Stimulated activated naive B cell treated with anti-CD40 and anti-IgM and Interleukin-4, amounts not matched to agents 10 μg/mL and 1 μg/mL and 100 μg/mL, for 72 hours (primary cell): ENCODE measurements at regions not wholly inside any gene's neighbourhood (a gene's known extent, or its start where the extent isn't known, plus 50 kb on each side); places are given as distances from the start of the nearest gene placed in this dataset.
"Not testable (repeated sequence)": the region's sequence is repeated elsewhere in the genome, so short reads cannot be mapped to it uniquely, and the experiment has no call there.

Experiments
- ATAC-seq, 2 donors: fragments of 150-1000 bp; cut with Tn5 transposase; replicated peaks; 2 replicates each; pipeline ENCODE4 v1.10.0; 2021; ENCODE audit warnings: moderate library complexity in 1 of 2
- DNase-seq: peaks from one replicate; pipeline ENCODE4 v3.0.0; 2021
- H3K27ac Mint-ChIP-seq: one replicate; pipeline ENCODE4 v1.8.0; 2022; ENCODE audit warnings: mild to moderate bottlenecking, mixed read lengths
- H3K27me3 Mint-ChIP-seq, 2 donors: one replicate each; pipeline ENCODE4 v1.8.0; 2022; ENCODE audit warnings: mixed read lengths in 2 of 2
- H3K36me3 Mint-ChIP-seq, 2 donors: one replicate each; pipeline ENCODE4 v1.8.0; 2022; ENCODE audit warnings: mixed read lengths in 2 of 2, mild to moderate bottlenecking in 1 of 2
- H3K4me1 Mint-ChIP-seq, 2 donors: one replicate each; pipeline ENCODE4 v1.8.0; 2022; ENCODE audit warnings: mixed read lengths in 2 of 2, mild to moderate bottlenecking in 1 of 2
- H3K4me3 Mint-ChIP-seq, 2 donors: one replicate each; pipeline ENCODE4 v1.8.0; 2022; ENCODE audit warnings: mild to moderate bottlenecking in 2 of 2, mixed read lengths in 2 of 2, moderate library complexity in 1 of 2
- H3K9me3 Mint-ChIP-seq, 2 donors: one replicate each; pipeline ENCODE4 v1.8.0; 2022; ENCODE audit warnings: mixed read lengths in 2 of 2, mild to moderate bottlenecking in 1 of 2

DNA sequence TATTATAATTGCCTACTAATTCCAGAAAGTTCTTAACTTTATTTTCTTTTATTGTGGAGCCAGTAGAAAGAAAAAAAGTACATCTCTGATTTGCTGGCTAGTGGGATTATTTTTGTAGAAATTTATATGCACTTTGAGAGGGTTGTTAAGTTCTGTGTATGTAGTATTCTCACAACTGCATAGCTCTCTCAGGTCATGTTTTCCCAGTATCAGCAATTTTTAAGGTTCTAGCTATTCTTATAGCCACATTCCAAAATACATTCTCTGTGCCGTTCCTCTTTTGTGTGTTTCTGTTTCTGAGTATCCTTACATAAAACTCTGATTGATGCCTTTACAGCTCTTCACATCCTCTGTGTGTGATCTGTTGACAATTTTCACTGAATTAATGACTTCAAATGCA lies 199.3 kb upstream of the KYNU start:
- no peak overlapping the region for H3K27ac Mint-ChIP-seq
- H3K36me3 Mint-ChIP-seq: no peaks in the 10 kb centered on the region
- no peak overlapping the region for H3K4me3 Mint-ChIP-seq
- DNase-seq (no peak), ATAC-seq (no peak)
- no peaks in the 10 kb centered on the region for H3K4me1 Mint-ChIP-seq
- no peaks in the 10 kb centered on the region for H3K9me3 Mint-ChIP-seq
- no peaks in the 10 kb centered on the region for H3K27me3 Mint-ChIP-seq

DNA sequence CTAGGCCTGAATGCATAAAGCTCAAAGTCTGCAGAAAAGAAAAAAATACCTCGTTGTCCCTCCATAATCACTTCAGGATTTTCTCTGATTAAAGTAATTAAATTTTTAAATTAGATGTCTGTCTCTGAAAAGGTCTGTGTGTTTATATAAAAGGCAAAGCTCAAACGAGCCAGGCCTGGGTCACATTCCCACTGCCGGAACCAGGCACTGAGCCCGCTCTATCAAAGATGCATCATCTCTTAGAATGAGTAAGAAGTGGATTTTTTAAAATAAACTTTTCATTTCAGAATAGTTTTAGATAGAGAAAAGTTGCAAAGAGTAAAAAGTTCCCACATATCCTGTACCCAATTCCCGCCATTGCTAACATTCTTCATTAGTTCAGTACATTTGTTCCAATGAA lies 202.1 kb upstream of the KYNU start:
- Mint-ChIP-seq H3K4me3 (no peak overlapping the region), H3K36me3 (no peaks in the 10 kb centered on the region), H3K4me1 (no peaks in the 10 kb centered on the region), H3K9me3 (no peaks in the 10 kb centered on the region), H3K27me3 (no peaks in the 10 kb centered on the region), H3K27ac (no peak overlapping the region)
- DNase-seq: no peak
- no peak for ATAC-seq

DNA sequence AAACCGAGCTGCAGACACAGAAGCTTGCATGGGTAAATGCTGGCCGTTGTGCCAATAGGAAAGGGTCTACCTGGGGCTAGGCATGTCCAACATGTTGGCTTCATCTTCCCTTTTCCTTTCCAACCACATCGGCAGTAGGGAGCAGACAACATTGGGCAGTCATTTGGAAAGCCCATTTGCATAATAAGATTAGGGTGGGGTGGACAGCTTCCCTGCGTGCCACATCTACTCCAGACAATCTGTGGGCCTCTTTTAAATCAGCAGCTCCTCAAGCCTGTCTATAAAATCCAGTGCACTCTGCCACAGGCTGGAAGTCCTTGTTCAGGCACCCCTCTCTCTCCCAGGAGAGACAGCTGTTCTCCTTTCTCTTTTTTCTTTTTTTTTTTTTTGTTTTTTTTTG lies 203.6 kb upstream of the KYNU start:
- ATAC-seq: no peak
- DNase-seq: no peak
- Mint-ChIP-seq H3K36me3 (no peaks in the 10 kb centered on the region), H3K9me3 (no peaks in the 10 kb centered on the region), H3K27me3 (no peaks in the 10 kb centered on the region), H3K4me1 (no peaks in the 10 kb centered on the region), H3K4me3 (no peak overlapping the region), H3K27ac (no peak overlapping the region)

DNA sequence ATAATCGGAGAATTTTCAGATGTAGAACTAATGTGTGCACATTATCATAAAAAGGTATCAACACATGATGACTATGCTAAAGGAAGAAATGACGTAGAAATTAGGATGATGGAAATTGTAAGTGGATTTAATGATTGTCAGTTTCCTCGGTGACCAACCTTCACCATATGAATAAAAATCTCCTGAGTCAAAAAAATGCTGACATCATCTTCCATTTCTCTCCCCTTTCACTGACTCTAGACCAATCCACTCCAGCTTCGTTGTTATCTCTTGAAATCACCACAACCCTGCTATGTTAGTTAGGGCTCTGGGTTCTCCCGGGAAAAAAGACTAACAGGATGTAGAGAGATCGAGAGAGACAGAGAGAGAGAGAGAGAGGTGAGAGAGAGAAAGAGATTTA lies 204.8 kb upstream of the KYNU start:
- H3K36me3 Mint-ChIP-seq: no peaks in the 10 kb centered on the region
- no peak for ATAC-seq
- no peaks in the 10 kb centered on the region for H3K27me3 Mint-ChIP-seq
- H3K4me1 Mint-ChIP-seq: no peaks in the 10 kb centered on the region
- no peak overlapping the region for H3K4me3 Mint-ChIP-seq
- no peaks in the 10 kb centered on the region for H3K9me3 Mint-ChIP-seq
- DNase-seq: no peak
- no peak overlapping the region for H3K27ac Mint-ChIP-seq

DNA sequence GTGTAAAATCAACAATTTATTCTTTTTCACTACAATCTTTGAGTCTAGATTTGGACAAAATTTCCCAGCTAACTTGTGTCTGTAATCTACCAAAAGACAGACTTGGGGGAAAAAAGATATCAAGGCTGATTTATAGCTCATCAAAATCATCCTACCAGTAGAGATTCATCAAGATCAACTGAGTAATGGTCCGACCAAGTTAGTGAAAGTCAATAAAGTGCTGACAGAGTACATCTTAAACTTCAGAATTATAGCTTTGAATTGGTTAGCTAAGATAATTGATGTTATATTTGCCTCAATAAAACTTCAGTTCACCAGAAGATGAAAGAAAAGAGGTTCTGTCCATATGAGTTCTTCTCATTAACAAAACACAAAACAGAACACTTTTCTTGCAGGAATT lies 207.1 kb upstream of the KYNU start:
- no peak overlapping the region for H3K27ac Mint-ChIP-seq
- H3K4me1 Mint-ChIP-seq: no peaks in the 10 kb centered on the region
- no peaks in the 10 kb centered on the region for H3K27me3 Mint-ChIP-seq
- no peaks in the 10 kb centered on the region for H3K36me3 Mint-ChIP-seq
- ATAC-seq (no peak), DNase-seq (no peak)
- no peaks in the 10 kb centered on the region for H3K9me3 Mint-ChIP-seq
- H3K4me3 Mint-ChIP-seq: no peak overlapping the region

DNA sequence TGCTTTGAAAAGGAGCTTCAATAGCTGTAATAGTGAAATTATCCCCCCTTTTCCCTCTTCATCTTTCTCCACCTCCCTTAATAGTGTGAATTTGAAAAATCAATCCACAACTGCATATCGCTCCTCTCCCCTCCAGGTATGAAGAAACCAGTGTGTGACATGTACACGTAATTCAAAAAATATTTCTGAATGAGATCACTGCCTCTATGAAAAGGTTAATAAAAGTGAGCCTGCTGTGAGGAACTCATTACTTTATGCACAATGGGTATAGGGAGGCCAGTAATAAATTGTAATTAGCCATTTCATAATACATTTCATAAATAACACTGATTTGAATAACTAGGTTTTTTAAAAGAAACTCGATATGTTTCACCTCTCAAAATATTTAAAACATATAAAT lies 209.0 kb upstream of the KYNU start:
- H3K27ac Mint-ChIP-seq: no peak overlapping the region
- no peak for ATAC-seq

DNA sequence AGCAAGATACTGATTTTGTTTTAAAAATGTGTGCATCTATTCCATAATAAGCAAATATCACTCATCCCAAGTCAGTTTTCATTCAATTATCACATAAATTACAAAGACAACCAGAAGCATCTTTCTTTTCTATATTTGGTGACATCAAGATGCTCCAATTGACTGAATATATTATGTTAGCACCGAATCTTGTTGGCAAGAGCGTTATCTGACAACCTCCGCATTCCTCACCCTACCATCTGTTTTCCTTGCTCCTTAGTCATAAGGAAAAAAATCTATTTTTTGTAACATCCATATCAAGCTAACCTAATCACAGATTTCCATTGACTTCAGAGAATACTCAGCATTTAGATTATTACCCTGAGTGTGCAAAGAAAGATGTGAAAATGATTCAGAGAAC lies 212.2 kb upstream of the KYNU start:
- DNase-seq (no peak), ATAC-seq (no peak)
- H3K27me3 Mint-ChIP-seq: no peaks in the 10 kb centered on the region
- H3K4me3 Mint-ChIP-seq: no peak overlapping the region
- H3K4me1 Mint-ChIP-seq: no peaks in the 10 kb centered on the region
- H3K9me3 Mint-ChIP-seq: no peaks in the 10 kb centered on the region
- H3K36me3 Mint-ChIP-seq: no peaks in the 10 kb centered on the region
- H3K27ac Mint-ChIP-seq: no peak overlapping the region

More for the DNA sequence above, 209.0 kb upstream of the KYNU start:
- Mint-ChIP-seq H3K4me3 (no peak overlapping the region), H3K27me3 (no peaks in the 10 kb centered on the region), H3K4me1 (no peaks in the 10 kb centered on the region), H3K9me3 (no peaks in the 10 kb centered on the region), H3K36me3 (no peaks in the 10 kb centered on the region)
- DNase-seq: no peak

DNA sequence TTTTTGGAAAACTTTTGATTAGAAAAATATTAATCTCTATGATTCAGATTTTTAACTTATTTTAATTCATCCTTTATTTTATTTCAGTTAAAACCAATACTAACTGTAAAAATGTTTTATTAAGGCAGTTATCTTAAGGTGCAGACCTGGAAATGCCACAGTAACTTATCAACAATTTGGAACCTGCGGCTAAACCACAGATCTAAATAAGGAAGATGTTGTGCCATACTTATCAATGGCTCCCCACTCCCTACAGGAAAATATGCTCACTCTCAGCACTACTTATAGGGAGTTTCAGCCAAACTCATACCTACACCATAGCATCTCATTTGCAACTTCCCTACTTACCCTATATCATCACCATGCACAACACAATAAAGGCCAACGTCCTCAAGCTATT lies 226.9 kb upstream of the KYNU start:
- Mint-ChIP-seq H3K4me3 (no peak overlapping the region), H3K27me3 (no peaks in the 10 kb centered on the region), H3K9me3 (peaks cover 4 to 9% of the 10 kb centered on the region in 2 donors), H3K27ac (no peak overlapping the region), H3K36me3 (no peaks in the 10 kb centered on the region), H3K4me1 (no peaks in the 10 kb centered on the region)
- ATAC-seq (no peak), DNase-seq (no peak)

DNA sequence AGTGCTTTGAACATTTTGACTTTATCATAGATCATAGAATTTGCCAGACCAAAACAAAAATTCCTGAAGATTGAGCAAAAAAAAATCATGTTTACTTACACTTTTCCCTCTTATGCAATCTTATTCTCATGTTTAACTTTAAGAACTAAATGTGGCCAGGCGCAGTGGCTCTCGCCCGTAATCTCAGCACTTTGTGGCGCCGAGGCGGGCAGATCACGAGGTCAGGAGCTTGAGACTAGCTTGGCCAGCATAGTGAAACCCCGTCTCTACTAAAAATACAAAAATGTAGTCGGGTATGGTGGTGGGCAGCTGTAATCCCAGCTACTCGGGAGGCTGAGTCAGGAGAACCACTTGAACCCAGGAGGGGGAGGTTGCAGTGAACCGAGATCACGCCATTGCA lies 227.9 kb upstream of the KYNU start:
- DNase-seq (no peak), ATAC-seq (no peak)
- Mint-ChIP-seq H3K27me3 (no peaks in the 10 kb centered on the region), H3K9me3 (peaks cover 4 to 9% of the 10 kb centered on the region in 2 donors), H3K36me3 (no peaks in the 10 kb centered on the region), H3K4me3 (no peak overlapping the region), H3K4me1 (no peaks in the 10 kb centered on the region), H3K27ac (no peak overlapping the region)

DNA sequence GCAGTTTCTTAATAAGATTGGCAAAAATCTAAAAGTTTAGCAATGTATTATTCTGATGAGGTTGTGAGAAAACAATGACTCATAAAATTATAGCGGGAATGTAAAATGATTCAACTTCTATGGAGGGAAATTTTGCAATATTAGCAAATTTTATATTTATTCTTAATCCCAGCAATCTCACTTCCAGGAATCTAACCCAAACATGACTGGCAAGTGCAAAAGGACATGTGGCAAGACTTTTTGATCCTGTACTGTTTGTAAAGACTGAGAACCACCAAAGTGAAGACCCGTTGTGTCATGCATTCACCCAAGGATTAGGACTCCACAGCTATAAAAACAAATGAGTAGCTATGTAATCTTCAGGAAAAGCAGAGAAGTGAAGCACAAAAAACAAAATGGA lies 234.8 kb upstream of the KYNU start:
- peaks cover 0 to 2% of the 10 kb centered on the region in 2 donors for H3K9me3 Mint-ChIP-seq
- no peaks in the 10 kb centered on the region for H3K36me3 Mint-ChIP-seq
- DNase-seq (no peak), ATAC-seq (no peak)
- no peak overlapping the region for H3K4me3 Mint-ChIP-seq
- no peak overlapping the region for H3K27ac Mint-ChIP-seq
- H3K27me3 Mint-ChIP-seq: no peaks in the 10 kb centered on the region
- no peaks in the 10 kb centered on the region for H3K4me1 Mint-ChIP-seq

DNA sequence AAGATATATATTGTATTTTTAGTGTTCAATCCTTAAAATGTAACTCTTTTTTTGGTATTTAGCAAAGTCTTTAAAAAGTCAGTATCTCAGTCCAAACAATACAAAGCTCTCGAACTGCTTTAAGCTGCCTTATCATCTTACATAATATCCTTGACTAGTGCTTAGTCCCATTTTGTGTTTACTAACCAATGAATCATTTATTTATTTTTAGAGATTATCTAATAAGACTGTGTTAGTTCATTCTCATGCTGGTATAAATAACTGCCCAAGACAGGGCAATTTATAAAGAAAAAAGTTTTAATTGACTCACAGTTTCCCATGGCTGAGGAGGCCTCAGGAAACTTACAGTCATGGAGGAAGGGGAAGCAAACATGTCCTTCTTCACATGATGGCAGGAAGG lies 248.3 kb upstream of the KYNU start:
- Mint-ChIP-seq H3K36me3 (no peaks in the 10 kb centered on the region), H3K4me1 (no peaks in the 10 kb centered on the region), H3K27ac (no peak overlapping the region), H3K27me3 (no peaks in the 10 kb centered on the region), H3K9me3 (peaks cover 0 to 4% of the 10 kb centered on the region in 2 donors), H3K4me3 (no peak overlapping the region)
- DNase-seq (no peak), ATAC-seq (no peak)

DNA sequence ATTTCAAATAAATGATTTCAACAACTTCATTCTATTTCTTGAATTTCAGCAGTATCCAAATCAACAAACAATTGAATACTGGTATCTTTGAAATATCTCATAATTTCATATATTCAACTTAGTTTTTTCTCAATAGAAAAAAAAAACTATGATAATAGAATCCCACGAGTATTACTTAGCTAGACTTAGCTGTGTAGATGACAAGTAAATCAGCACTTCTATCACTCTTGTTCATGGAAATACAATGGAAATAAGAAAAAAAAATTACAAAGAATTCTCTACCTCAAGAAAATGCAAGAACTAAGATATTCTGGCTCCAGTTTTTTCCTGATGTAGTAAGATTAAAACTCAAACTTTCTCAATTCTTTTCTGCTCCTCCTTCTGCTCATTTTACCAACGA lies 256.2 kb upstream of the KYNU start:
- Mint-ChIP-seq H3K9me3 (no peaks in the 10 kb centered on the region), H3K36me3 (no peaks in the 10 kb centered on the region), H3K4me1 (no peaks in the 10 kb centered on the region), H3K27me3 (peaks cover 4 to 10% of the 10 kb centered on the region in 2 donors), H3K4me3 (no peak overlapping the region), H3K27ac (no peak overlapping the region)
- DNase-seq: no peak
- no peak for ATAC-seq

DNA sequence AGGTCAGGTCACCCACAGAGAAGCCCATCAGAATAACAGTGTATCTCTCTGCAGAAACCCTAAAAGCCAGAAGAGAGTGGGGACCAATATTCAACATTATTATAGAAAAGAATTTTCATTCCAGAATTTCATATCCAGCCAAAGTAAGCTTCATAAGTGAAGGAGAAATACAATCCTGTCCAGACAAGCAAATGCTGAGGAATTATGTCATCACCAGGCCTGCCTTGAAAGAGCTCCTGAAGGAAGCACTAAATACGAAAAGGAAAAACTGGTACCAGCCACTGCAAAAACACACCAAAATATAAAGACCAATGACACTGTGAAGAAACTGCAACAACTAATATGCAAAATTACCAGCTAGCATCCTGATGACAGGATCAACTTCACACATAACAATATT lies 260.0 kb upstream of the KYNU start:
- no peaks in the 10 kb centered on the region for H3K9me3 Mint-ChIP-seq
- ATAC-seq (no peak), DNase-seq (no peak)
- H3K4me1 Mint-ChIP-seq: no peaks in the 10 kb centered on the region
- H3K27me3 Mint-ChIP-seq: peaks cover 11% of the 10 kb centered on the region in 2 donors
- no peak overlapping the region for H3K27ac Mint-ChIP-seq
- no peak overlapping the region for H3K4me3 Mint-ChIP-seq
- H3K36me3 Mint-ChIP-seq: no peaks in the 10 kb centered on the region

DNA sequence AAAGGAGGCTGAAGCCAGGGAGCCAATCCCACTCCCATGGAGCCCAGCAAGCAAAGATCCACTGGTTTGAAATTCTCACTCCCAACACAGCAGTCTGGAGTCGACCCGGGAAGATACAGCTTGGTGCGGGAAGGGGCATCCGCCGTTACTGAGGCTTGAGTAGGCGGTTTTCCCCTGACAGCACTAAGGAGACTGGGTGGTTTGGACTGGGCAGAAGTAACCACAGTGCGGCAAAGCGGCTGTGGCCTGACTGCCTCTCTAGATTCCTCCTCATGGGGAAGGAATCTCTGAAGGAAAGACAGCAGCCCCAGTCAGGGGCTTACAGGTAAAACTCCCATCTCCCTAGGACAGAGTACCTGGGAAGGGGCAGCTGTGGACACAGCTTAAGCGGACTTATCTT lies 261.6 kb upstream of the KYNU start:
- Mint-ChIP-seq H3K27ac (no peak overlapping the region), H3K36me3 (no peaks in the 10 kb centered on the region), H3K9me3 (no peaks in the 10 kb centered on the region), H3K27me3 (peaks cover 11% of the 10 kb centered on the region in 2 donors), H3K4me1 (no peaks in the 10 kb centered on the region), H3K4me3 (no peak overlapping the region)
- DNase-seq (no peak), ATAC-seq (no peak)

DNA sequence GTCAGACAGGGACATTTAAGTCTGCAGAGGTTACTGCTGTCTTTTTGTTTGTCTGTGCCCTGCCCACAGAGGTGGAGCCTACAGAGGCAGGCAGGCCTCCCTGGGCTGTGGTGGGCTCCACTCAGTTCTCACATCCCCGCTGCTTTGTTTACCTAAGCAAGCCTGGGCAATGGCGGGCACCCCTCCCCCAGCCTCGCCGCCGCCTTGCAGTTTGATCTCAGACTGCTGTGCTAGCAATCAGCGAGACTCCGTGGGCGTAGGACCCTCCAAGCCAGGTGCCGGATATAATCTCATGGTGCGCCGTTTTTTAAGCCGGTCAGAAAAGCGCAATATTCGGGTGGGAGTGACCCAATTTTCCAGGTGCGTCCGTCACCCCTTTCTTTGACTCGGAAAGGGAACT lies 264.3 kb upstream of the KYNU start:
- not testable (repeated sequence) for H3K27ac Mint-ChIP-seq, DNase-seq, ATAC-seq, H3K36me3 Mint-ChIP-seq, H3K4me3 Mint-ChIP-seq, H3K9me3 Mint-ChIP-seq, H3K4me1 Mint-ChIP-seq
- H3K27me3 Mint-ChIP-seq: peaks cover 11% of the 10 kb centered on the region in 2 donors

DNA sequence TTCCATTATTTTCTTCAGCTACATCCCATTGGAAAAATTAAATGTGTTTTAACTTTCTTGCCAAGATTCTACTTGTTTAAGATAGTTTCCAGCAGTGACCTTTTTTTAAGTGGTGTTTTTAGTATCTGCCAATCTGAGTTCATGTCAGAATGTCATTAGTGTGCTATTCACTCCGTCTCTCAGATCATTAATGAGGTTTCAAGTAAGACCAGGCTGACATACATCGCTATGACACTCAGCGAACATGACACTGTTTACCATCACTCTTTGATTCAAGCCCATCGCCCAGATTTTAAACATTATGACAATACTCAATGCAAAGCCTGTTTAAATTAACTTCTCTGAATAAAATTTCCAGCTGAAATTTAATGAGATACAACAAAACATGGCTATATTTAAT lies 272.0 kb upstream of the KYNU start:
- DNase-seq (no peak), ATAC-seq (no peak)
- Mint-ChIP-seq H3K27me3 (peaks cover 0 to 10% of the 10 kb centered on the region in 2 donors), H3K36me3 (no peaks in the 10 kb centered on the region), H3K4me3 (no peak overlapping the region), H3K27ac (no peak overlapping the region), H3K4me1 (no peaks in the 10 kb centered on the region), H3K9me3 (no peaks in the 10 kb centered on the region)
